PC-3 (cell line): ENCODE measurements at regions not wholly inside any gene's neighbourhood (a gene's known extent, or its start where the extent isn't known, plus 50 kb on each side); places are given as distances from the start of the nearest gene placed in this dataset.

Experiments
- EZH2 ChIP-seq: fragments of 300-600 bp; sonication (generic); IDR thresholded peaks from one replicate; pipeline ENCODE4 v1.6.1; 2017; ENCODE audit warnings: antibody characterized with exemption, mild to moderate bottlenecking, low read length; ENCODE audit not compliant: unreplicated experiment
- TF ChIP-seq, protein P1 (sequence below): fragments of 300-600 bp; sonication (generic); conservative IDR thresholded peaks from 2 replicates; pipeline ENCODE4 v1.5.1; 2017; ENCODE audit warnings: antibody characterized with exemption, low read depth, mild to moderate bottlenecking, low read length

DNA sequence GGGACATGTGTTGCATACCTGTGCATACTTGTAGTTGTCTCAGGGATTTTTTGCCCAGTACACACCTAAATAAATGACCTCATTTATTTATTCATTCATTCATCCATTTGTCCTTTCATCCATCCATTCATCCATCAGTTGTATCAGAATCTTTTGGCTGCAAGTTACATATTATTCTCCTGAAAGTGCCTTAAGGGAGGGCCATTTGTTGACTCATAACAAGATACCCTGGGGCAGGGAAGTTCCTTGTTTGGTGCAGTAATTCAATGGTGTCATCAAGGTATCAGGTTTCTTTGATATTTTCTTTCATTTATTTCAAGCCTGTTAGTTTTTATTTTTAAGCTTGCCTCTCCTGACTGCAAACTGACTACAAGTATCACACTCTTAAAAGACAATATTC, 597.9 kb upstream of the TLE4 start:
- TF ChIP-seq, protein P1, sequence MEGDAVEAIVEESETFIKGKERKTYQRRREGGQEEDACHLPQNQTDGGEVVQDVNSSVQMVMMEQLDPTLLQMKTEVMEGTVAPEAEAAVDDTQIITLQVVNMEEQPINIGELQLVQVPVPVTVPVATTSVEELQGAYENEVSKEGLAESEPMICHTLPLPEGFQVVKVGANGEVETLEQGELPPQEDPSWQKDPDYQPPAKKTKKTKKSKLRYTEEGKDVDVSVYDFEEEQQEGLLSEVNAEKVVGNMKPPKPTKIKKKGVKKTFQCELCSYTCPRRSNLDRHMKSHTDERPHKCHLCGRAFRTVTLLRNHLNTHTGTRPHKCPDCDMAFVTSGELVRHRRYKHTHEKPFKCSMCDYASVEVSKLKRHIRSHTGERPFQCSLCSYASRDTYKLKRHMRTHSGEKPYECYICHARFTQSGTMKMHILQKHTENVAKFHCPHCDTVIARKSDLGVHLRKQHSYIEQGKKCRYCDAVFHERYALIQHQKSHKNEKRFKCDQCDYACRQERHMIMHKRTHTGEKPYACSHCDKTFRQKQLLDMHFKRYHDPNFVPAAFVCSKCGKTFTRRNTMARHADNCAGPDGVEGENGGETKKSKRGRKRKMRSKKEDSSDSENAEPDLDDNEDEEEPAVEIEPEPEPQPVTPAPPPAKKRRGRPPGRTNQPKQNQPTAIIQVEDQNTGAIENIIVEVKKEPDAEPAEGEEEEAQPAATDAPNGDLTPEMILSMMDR: no peak
- TF ChIP-seq EZH2: no peak
